Erythroblast (primary cell): ENCODE measurements at regions not wholly inside any gene's neighbourhood (a gene's known extent, or its start where the extent isn't known, plus 50 kb on each side); places are given as distances from the start of the nearest gene placed in this dataset.

ENCODE experiments used
- GATA1 ChIP-seq: IDR thresholded peaks from 2 replicates; pipeline ENCODE4 v1.6.1; 2011; ENCODE audit warnings: low read depth, mild to moderate bottlenecking, control low read depth, low read length, moderate library complexity
- POLR2A ChIP-seq: IDR thresholded peaks from 2 replicates; pipeline ENCODE4 v1.6.1; 2011; ENCODE audit warnings: mild to moderate bottlenecking, low read length

- no peak for TF ChIP-seq POLR2A
- TF ChIP-seq GATA1 = no peak
Measured at GRCh38 chr16:66176731-66177130, 189.8 kb upstream of the CDH5 start.
